ENCODE measurements at regions not wholly inside any gene's neighbourhood (a gene's known extent, or its start where the extent isn't known, plus 50 kb on each side); places are given as distances from the start of the nearest gene placed in this dataset.
"Not testable (repeated sequence)": the region's sequence is repeated elsewhere in the genome, so short reads cannot be mapped to it uniquely, and the experiment has no call there.

DNA sequence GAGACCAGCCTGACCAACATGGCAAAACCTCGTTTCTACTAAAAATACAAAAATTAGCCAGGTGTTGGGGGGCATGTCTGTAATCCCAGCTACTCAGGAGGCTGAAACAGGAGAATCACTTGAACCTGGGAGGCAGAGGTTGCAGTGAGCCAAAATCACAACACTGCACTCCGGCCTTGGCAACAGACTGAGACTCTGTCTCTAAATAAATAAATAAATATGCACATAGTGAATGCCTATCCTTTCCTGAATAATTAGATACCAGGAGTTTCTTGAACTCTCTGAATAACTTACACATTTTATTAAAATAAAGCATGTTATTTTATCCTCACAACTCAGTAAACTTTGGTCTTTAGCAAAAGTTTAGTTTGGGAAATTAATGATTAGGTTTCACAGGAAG, 1523.1 kb upstream of the ADGRL3 start:
- TF ChIP-seq, protein P1, sequence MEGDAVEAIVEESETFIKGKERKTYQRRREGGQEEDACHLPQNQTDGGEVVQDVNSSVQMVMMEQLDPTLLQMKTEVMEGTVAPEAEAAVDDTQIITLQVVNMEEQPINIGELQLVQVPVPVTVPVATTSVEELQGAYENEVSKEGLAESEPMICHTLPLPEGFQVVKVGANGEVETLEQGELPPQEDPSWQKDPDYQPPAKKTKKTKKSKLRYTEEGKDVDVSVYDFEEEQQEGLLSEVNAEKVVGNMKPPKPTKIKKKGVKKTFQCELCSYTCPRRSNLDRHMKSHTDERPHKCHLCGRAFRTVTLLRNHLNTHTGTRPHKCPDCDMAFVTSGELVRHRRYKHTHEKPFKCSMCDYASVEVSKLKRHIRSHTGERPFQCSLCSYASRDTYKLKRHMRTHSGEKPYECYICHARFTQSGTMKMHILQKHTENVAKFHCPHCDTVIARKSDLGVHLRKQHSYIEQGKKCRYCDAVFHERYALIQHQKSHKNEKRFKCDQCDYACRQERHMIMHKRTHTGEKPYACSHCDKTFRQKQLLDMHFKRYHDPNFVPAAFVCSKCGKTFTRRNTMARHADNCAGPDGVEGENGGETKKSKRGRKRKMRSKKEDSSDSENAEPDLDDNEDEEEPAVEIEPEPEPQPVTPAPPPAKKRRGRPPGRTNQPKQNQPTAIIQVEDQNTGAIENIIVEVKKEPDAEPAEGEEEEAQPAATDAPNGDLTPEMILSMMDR (IDR thresholded peaks at IDR 0.05; ENCODE audit: insufficient read depth, low read depth, low read length): not testable (repeated sequence)
- TF ChIP-seq EZH2 (IDR thresholded peaks at IDR 0.05; ENCODE audit: insufficient read depth, low read length): not testable (repeated sequence)

All from astrocyte (in vitro differentiated cells and primary cell).